ENCODE measurements at regions not wholly inside any gene's neighbourhood (a gene's known extent, or its start where the extent isn't known, plus 50 kb on each side); places are given as distances from the start of the nearest gene placed in this dataset.

- no peaks in the 10 kb centered on the region for H3K27me3 Mint-ChIP-seq (ENCODE audit: insufficient read depth, unreplicated experiment)
- POLR2A ChIA-PET, result no interaction called here
Measured at GRCh38 chr9:107933516-107933915, 443.9 kb upstream of the KLF4 start.

GRCh38 chr9:107933097-107933496 is 443.5 kb upstream of the KLF4 start:
- TF ChIP-seq CTCF (IDR thresholded peaks at IDR 0.05; ENCODE audit: insufficient read depth in 1 of 2, low read depth in 1 of 2, low read length in 1 of 2, severe bottlenecking in 1 of 2, unreplicated experiment in 1 of 2), result no peak
- BruUV-seq (replicated peaks), result no TSS peak
- no peaks in the 10 kb centered on the region for H3K4me1 Mint-ChIP-seq (ENCODE audit: low read depth, unreplicated experiment)
- intact Hi-C loops (cut with micrococcal nuclease; ENCODE audit: unreplicated experiment), result no loop called here
- ChIA-PET POLR2A (no interaction called here), CTCF (no interaction called here)
- H3K4me1 ChIP-seq, result no peaks in the 10 kb centered on the region
- H3K27ac Mint-ChIP-seq (ENCODE audit: unreplicated experiment), result no peak overlapping the region
- no peak overlapping the region for H3K4me3 Mint-ChIP-seq (ENCODE audit: unreplicated experiment)
- no peaks in the 10 kb centered on the region for H3K36me3 Mint-ChIP-seq (ENCODE audit: insufficient read depth, unreplicated experiment)
- H3K4me3 ChIP-seq (ENCODE audit: low read depth, low read length), result no peak overlapping the region
- no peak for DNase-seq
- H3K9me3 ChIP-seq, result no peaks in the 10 kb centered on the region
- no peaks in the 10 kb centered on the region for H3K36me3 ChIP-seq (ENCODE audit: control insufficient read depth, insufficient read depth, low read length)
- H3K9me3 Mint-ChIP-seq (ENCODE audit: unreplicated experiment), result no peaks in the 10 kb centered on the region
- no peaks in the 10 kb centered on the region for H3K27me3 ChIP-seq (replicated peaks; ENCODE audit: control insufficient read depth, insufficient read depth, low read length)
- H3K27me3 Mint-ChIP-seq (ENCODE audit: insufficient read depth, unreplicated experiment), result no peaks in the 10 kb centered on the region

More at GRCh38 chr9:107933516-107933915, 443.9 kb upstream of the KLF4 start:
- H3K4me1 ChIP-seq, result no peaks in the 10 kb centered on the region
- H3K27me3 ChIP-seq (replicated peaks; ENCODE audit: control insufficient read depth, insufficient read depth, low read length), result no peaks in the 10 kb centered on the region
- no peaks in the 10 kb centered on the region for H3K9me3 ChIP-seq
- no peak overlapping the region for H3K27ac Mint-ChIP-seq (ENCODE audit: unreplicated experiment)
- no peak for TF ChIP-seq CTCF (IDR thresholded peaks at IDR 0.05; ENCODE audit: insufficient read depth in 1 of 2, low read depth in 1 of 2, low read length in 1 of 2, severe bottlenecking in 1 of 2, unreplicated experiment in 1 of 2)
- CTCF ChIA-PET, result no interaction called here
- BruUV-seq (replicated peaks), result no TSS peak
- H3K4me1 Mint-ChIP-seq (ENCODE audit: low read depth, unreplicated experiment), result no peaks in the 10 kb centered on the region
- no peaks in the 10 kb centered on the region for H3K36me3 ChIP-seq (ENCODE audit: control insufficient read depth, insufficient read depth, low read length)
- no peak overlapping the region for H3K4me3 ChIP-seq (ENCODE audit: low read depth, low read length)
- DNase-seq, result no peak
- no peaks in the 10 kb centered on the region for H3K36me3 Mint-ChIP-seq (ENCODE audit: insufficient read depth, unreplicated experiment)
- no peak overlapping the region for H3K4me3 Mint-ChIP-seq (ENCODE audit: unreplicated experiment)
- no peaks in the 10 kb centered on the region for H3K9me3 Mint-ChIP-seq (ENCODE audit: unreplicated experiment)
- intact Hi-C loops (cut with micrococcal nuclease; ENCODE audit: unreplicated experiment), result no loop called here

- Histone ChIP-seq H3K27me3 (replicated peaks; ENCODE audit: control insufficient read depth, insufficient read depth, low read length) (no peaks in the 10 kb centered on the region), H3K4me1 (no peaks in the 10 kb centered on the region), H3K36me3 (ENCODE audit: control insufficient read depth, insufficient read depth, low read length) (no peaks in the 10 kb centered on the region), H3K4me3 (ENCODE audit: low read depth, low read length) (no peak overlapping the region), H3K9me3 (no peaks in the 10 kb centered on the region)
- intact Hi-C loops (cut with micrococcal nuclease; ENCODE audit: unreplicated experiment), result no loop called here
- Mint-ChIP-seq H3K4me3 (ENCODE audit: unreplicated experiment) (no peak overlapping the region), H3K36me3 (ENCODE audit: insufficient read depth, unreplicated experiment) (no peaks in the 10 kb centered on the region), H3K27me3 (ENCODE audit: insufficient read depth, unreplicated experiment) (no peaks in the 10 kb centered on the region), H3K27ac (ENCODE audit: unreplicated experiment) (no peak overlapping the region), H3K4me1 (ENCODE audit: low read depth, unreplicated experiment) (no peaks in the 10 kb centered on the region), H3K9me3 (ENCODE audit: unreplicated experiment) (no peaks in the 10 kb centered on the region)
- ChIA-PET POLR2A (no interaction called here), CTCF (no interaction called here)
- no peak for TF ChIP-seq CTCF (IDR thresholded peaks at IDR 0.05; ENCODE audit: insufficient read depth in 1 of 2, low read depth in 1 of 2, low read length in 1 of 2, severe bottlenecking in 1 of 2, unreplicated experiment in 1 of 2)
- no peak for DNase-seq
- no TSS peak for BruUV-seq (replicated peaks)
Measured at GRCh38 chr9:107932601-107933000, 443.0 kb upstream of the KLF4 start.

Measured in Caco-2 (cell line).